ENCODE measurements at regions not wholly inside any gene's neighbourhood (a gene's known extent, or its start where the extent isn't known, plus 50 kb on each side); places are given as distances from the start of the nearest gene placed in this dataset.

GRCh38 chr5:53334431-53334941 is 145.9 kb upstream of the FST start:
- H3K27me3 ChIP-seq = no peaks in the 10 kb centered on the region
- no peaks in the 10 kb centered on the region for H3K4me1 ChIP-seq
- ATAC-seq (ENCODE audit: low FRiP score in 2 of 2) (no peak), DNase-seq (no peak)
- no peak overlapping the region for H3K27ac ChIP-seq
- H3K9me3 ChIP-seq = no peaks in the 10 kb centered on the region
- no peaks in the 10 kb centered on the region for H3K36me3 ChIP-seq
- H3K4me3 ChIP-seq = no peak overlapping the region
- peak in 1 of 2 donors; percentile 9 for TF ChIP-seq POLR2AphosphoS5 (IDR thresholded peaks at IDR 0.05)
- TF ChIP-seq EP300 (IDR thresholded peaks at IDR 0.05) = no peak
- WGBS, 2 donors = 79 to 89% methylated on average over 4 of the region's 4 CpGs

- ATAC-seq (ENCODE audit: low FRiP score in 2 of 2) (no peak), DNase-seq (peak in 1 of 2 donors; percentile 23)
- no peak overlapping the region for H3K4me3 ChIP-seq
- H3K36me3 ChIP-seq = no peaks in the 10 kb centered on the region
- no peaks in the 10 kb centered on the region for H3K4me1 ChIP-seq
- TF ChIP-seq EP300 (IDR thresholded peaks at IDR 0.05) (no peak), POLR2AphosphoS5 (IDR thresholded peaks at IDR 0.05) (no peak), CTCF (IDR thresholded peaks at IDR 0.05) (no peak), POLR2A (IDR thresholded peaks at IDR 0.05) (no peak)
- H3K9me3 ChIP-seq = no peaks in the 10 kb centered on the region
- 80 to 88% methylated on average over 2 of the region's 2 CpGs for WGBS, 2 donors
- H3K27ac ChIP-seq = no peak overlapping the region
- no peaks in the 10 kb centered on the region for H3K27me3 ChIP-seq
Measured at GRCh38 chr5:53335115-53335514, 145.3 kb upstream of the FST start.

- Histone ChIP-seq H3K36me3 (no peaks in the 10 kb centered on the region), H3K27ac (no peak overlapping the region), H3K4me1 (no peaks in the 10 kb centered on the region), H3K27me3 (no peaks in the 10 kb centered on the region), H3K4me3 (no peak overlapping the region), H3K9me3 (no peaks in the 10 kb centered on the region)
- DNase-seq (no peak), ATAC-seq (ENCODE audit: low FRiP score in 2 of 2) (no peak)
- WGBS, 2 donors = 91 to 100% methylated on average over 1 of the region's 1 CpG
- TF ChIP-seq CTCF (IDR thresholded peaks at IDR 0.05) (no peak), EP300 (IDR thresholded peaks at IDR 0.05) (no peak), POLR2A (IDR thresholded peaks at IDR 0.05) (no peak), POLR2AphosphoS5 (IDR thresholded peaks at IDR 0.05) (no peak)
Measured at GRCh38 chr5:53337827-53338226, 142.6 kb upstream of the FST start.

GRCh38 chr5:53338971-53339370 is 141.5 kb upstream of the FST start:
- TF ChIP-seq CTCF (IDR thresholded peaks at IDR 0.05) (no peak), POLR2AphosphoS5 (IDR thresholded peaks at IDR 0.05) (no peak), POLR2A (IDR thresholded peaks at IDR 0.05) (no peak), EP300 (IDR thresholded peaks at IDR 0.05) (no peak)
- 69 to 79% methylated on average over 2 of the region's 2 CpGs for WGBS, 2 donors
- ATAC-seq (ENCODE audit: low FRiP score in 2 of 2) = no peak

GRCh38 chr5:53339962-53340540 is 140.4 kb upstream of the FST start:
- no peak overlapping the region for H3K4me3 ChIP-seq
- no peaks in the 10 kb centered on the region for H3K36me3 ChIP-seq
- no peak for ATAC-seq (ENCODE audit: low FRiP score in 2 of 2)
- no peaks in the 10 kb centered on the region for H3K27me3 ChIP-seq
- no peak for DNase-seq
- no peak for TF ChIP-seq POLR2A (IDR thresholded peaks at IDR 0.05)
- no peak for TF ChIP-seq CTCF (IDR thresholded peaks at IDR 0.05)
- no peak for TF ChIP-seq EP300 (IDR thresholded peaks at IDR 0.05)
- no peak for TF ChIP-seq POLR2AphosphoS5 (IDR thresholded peaks at IDR 0.05)
- 49 to 64% methylated on average over 2 of the region's 2 CpGs for WGBS, 2 donors
- no peak overlapping the region for H3K27ac ChIP-seq
- no peaks in the 10 kb centered on the region for H3K9me3 ChIP-seq
- H3K4me1 ChIP-seq = no peaks in the 10 kb centered on the region

More at GRCh38 chr5:53338971-53339370, 141.5 kb upstream of the FST start:
- Histone ChIP-seq H3K4me3 (no peak overlapping the region), H3K27ac (no peak overlapping the region), H3K9me3 (no peaks in the 10 kb centered on the region), H3K4me1 (no peaks in the 10 kb centered on the region), H3K27me3 (no peaks in the 10 kb centered on the region), H3K36me3 (no peaks in the 10 kb centered on the region)
- no peak for DNase-seq
